ENCODE measurements at regions not wholly inside any gene's neighbourhood (a gene's known extent, or its start where the extent isn't known, plus 50 kb on each side); places are given as distances from the start of the nearest gene placed in this dataset.
"Not testable (repeated sequence)": the region's sequence is repeated elsewhere in the genome, so short reads cannot be mapped to it uniquely, and the experiment has no call there.

- Histone ChIP-seq H3F3A (ENCODE audit: insufficient read depth, low read length) (no peaks in the 10 kb centered on the region), H3K4me1 (ENCODE audit: low read length) (no peaks in the 10 kb centered on the region), H3K27me3 (replicated peaks; ENCODE audit: insufficient read depth, low read length) (no peaks in the 10 kb centered on the region), H3K36me3 (replicated peaks; ENCODE audit: insufficient read depth, low read length) (no peaks in the 10 kb centered on the region), H3K79me2 (ENCODE audit: low read length) (no peaks in the 10 kb centered on the region), H2AFZ (ENCODE audit: low read length) (no peak overlapping the region), H3K9me3 (replicated peaks; ENCODE audit: insufficient read depth, low read length) (no peaks in the 10 kb centered on the region), H3K27ac (ENCODE audit: low read length) (no peak overlapping the region), H3K4me3 (ENCODE audit: low read length) (no peak overlapping the region), H4K20me1 (ENCODE audit: insufficient read depth, low read length) (no peaks in the 10 kb centered on the region), H3K9me2 (replicated peaks; ENCODE audit: insufficient read depth, low read length) (no peaks in the 10 kb centered on the region), H3K9ac (ENCODE audit: low read length) (no peak overlapping the region), H3K4me2 (ENCODE audit: low read depth, low read length) (no peak overlapping the region)
- TF ChIP-seq EZH2 (optimal IDR thresholded peaks at IDR 0.05; ENCODE audit: low read depth, low read length): no peak
- TF ChIP-seq EZH2phosphoT487 (IDR thresholded peaks at IDR 0.05; ENCODE audit: low read length): no peak
- TF ChIP-seq CTCF (IDR thresholded peaks at IDR 0.05; ENCODE audit: low read length): no peak
- DNase-seq: no peak
Observed at GRCh38 chr20:60788070-60788469, 464.0 kb upstream of the CDH4 start.

GRCh38 chr20:60789399-60789798 lies 462.7 kb upstream of the CDH4 start:
- Histone ChIP-seq H3K4me1 (ENCODE audit: low read length) (no peaks in the 10 kb centered on the region), H3K27me3 (replicated peaks; ENCODE audit: insufficient read depth, low read length) (no peaks in the 10 kb centered on the region), H3K9ac (ENCODE audit: low read length) (no peak overlapping the region), H2AFZ (ENCODE audit: low read length) (no peak overlapping the region), H4K20me1 (ENCODE audit: insufficient read depth, low read length) (no peaks in the 10 kb centered on the region), H3F3A (ENCODE audit: insufficient read depth, low read length) (no peaks in the 10 kb centered on the region), H3K79me2 (ENCODE audit: low read length) (no peaks in the 10 kb centered on the region), H3K9me2 (replicated peaks; ENCODE audit: insufficient read depth, low read length) (no peaks in the 10 kb centered on the region), H3K9me3 (replicated peaks; ENCODE audit: insufficient read depth, low read length) (no peaks in the 10 kb centered on the region), H3K4me3 (ENCODE audit: low read length) (no peak overlapping the region), H3K27ac (ENCODE audit: low read length) (no peak overlapping the region), H3K36me3 (replicated peaks; ENCODE audit: insufficient read depth, low read length) (no peaks in the 10 kb centered on the region), H3K4me2 (ENCODE audit: low read depth, low read length) (no peak overlapping the region)
- DNase-seq: no peak
- TF ChIP-seq CTCF (IDR thresholded peaks at IDR 0.05; ENCODE audit: low read length) (no peak), EZH2 (optimal IDR thresholded peaks at IDR 0.05; ENCODE audit: low read depth, low read length) (no peak), EZH2phosphoT487 (IDR thresholded peaks at IDR 0.05; ENCODE audit: low read length) (no peak)

- DNase-seq; H3K4me1 ChIP-seq (ENCODE audit: low read length): not testable (repeated sequence)
Observed at GRCh38 chr20:60790339-60790738, 461.7 kb upstream of the CDH4 start.

GRCh38 chr20:60791823-60792222 lies 460.2 kb upstream of the CDH4 start:
- H3K36me3 ChIP-seq (replicated peaks; ENCODE audit: insufficient read depth, low read length): no peaks in the 10 kb centered on the region
- no peaks in the 10 kb centered on the region for H3K4me1 ChIP-seq (ENCODE audit: low read length)

More at GRCh38 chr20:60790339-60790738, 461.7 kb upstream of the CDH4 start:
- H3F3A ChIP-seq (ENCODE audit: insufficient read depth, low read length); H3K27me3 ChIP-seq (replicated peaks; ENCODE audit: insufficient read depth, low read length); H3K79me2 ChIP-seq (ENCODE audit: low read length); H3K9me2 ChIP-seq (replicated peaks; ENCODE audit: insufficient read depth, low read length); H3K4me2 ChIP-seq (ENCODE audit: low read depth, low read length); H4K20me1 ChIP-seq (ENCODE audit: insufficient read depth, low read length); H3K36me3 ChIP-seq (replicated peaks; ENCODE audit: insufficient read depth, low read length); H3K4me3 ChIP-seq (ENCODE audit: low read length); H3K9me3 ChIP-seq (replicated peaks; ENCODE audit: insufficient read depth, low read length); H2AFZ ChIP-seq (ENCODE audit: low read length); H3K9ac ChIP-seq (ENCODE audit: low read length); H3K27ac ChIP-seq (ENCODE audit: low read length): not testable (repeated sequence)

More at GRCh38 chr20:60791823-60792222, 460.2 kb upstream of the CDH4 start:
- Histone ChIP-seq H3K27ac (ENCODE audit: low read length) (no peak overlapping the region), H3K9me2 (replicated peaks; ENCODE audit: insufficient read depth, low read length) (no peaks in the 10 kb centered on the region), H3K9ac (ENCODE audit: low read length) (no peak overlapping the region), H2AFZ (ENCODE audit: low read length) (no peak overlapping the region), H3K27me3 (replicated peaks; ENCODE audit: insufficient read depth, low read length) (no peaks in the 10 kb centered on the region), H3F3A (ENCODE audit: insufficient read depth, low read length) (no peaks in the 10 kb centered on the region), H3K9me3 (replicated peaks; ENCODE audit: insufficient read depth, low read length) (no peaks in the 10 kb centered on the region), H3K79me2 (ENCODE audit: low read length) (no peaks in the 10 kb centered on the region), H4K20me1 (ENCODE audit: insufficient read depth, low read length) (no peaks in the 10 kb centered on the region), H3K4me2 (ENCODE audit: low read depth, low read length) (no peak overlapping the region), H3K4me3 (ENCODE audit: low read length) (no peak overlapping the region)
- no peak for DNase-seq
- no peak for TF ChIP-seq EZH2phosphoT487 (IDR thresholded peaks at IDR 0.05; ENCODE audit: low read length)
- TF ChIP-seq EZH2 (optimal IDR thresholded peaks at IDR 0.05; ENCODE audit: low read depth, low read length): no peak
- no peak for TF ChIP-seq CTCF (IDR thresholded peaks at IDR 0.05; ENCODE audit: low read length)
